NCI-H345 treated with DMSO at 0.1 percent for 48 hours (cell line): ENCODE measurements at regions not wholly inside any gene's neighbourhood (a gene's known extent, or its start where the extent isn't known, plus 50 kb on each side); places are given as distances from the start of the nearest gene placed in this dataset.

Experiments used
- DNase-seq: peaks from one replicate; lab custom pipeline; 2025; ENCODE audit not compliant: unreplicated experiment; lab: John Stamatoyannopoulos, UW

- DNase-seq = no peak
Observed at GRCh38 chr6:48186746-48187145, 75.7 kb upstream of the PTCHD4 start.

GRCh38 chr6:48184648-48185047, 73.7 kb upstream of the PTCHD4 start:
- no peak for DNase-seq

- no peak for DNase-seq
Observed at GRCh38 chr6:48183811-48184605, 73.0 kb upstream of the PTCHD4 start.

- DNase-seq = no peak
Observed at GRCh38 chr6:48183178-48183577, 72.2 kb upstream of the PTCHD4 start.

GRCh38 chr6:48178700-48179099, 67.7 kb upstream of the PTCHD4 start:
- DNase-seq = no peak

GRCh38 chr6:48177786-48178185, 66.8 kb upstream of the PTCHD4 start:
- DNase-seq = no peak

- no peak for DNase-seq
Observed at GRCh38 chr6:48176645-48177308, 65.8 kb upstream of the PTCHD4 start.

GRCh38 chr6:48169635-48170034, 58.6 kb upstream of the PTCHD4 start:
- no peak for DNase-seq
